IMR-90 (cell line): ENCODE measurements at regions not wholly inside any gene's neighbourhood (a gene's known extent, or its start where the extent isn't known, plus 50 kb on each side); places are given as distances from the start of the nearest gene placed in this dataset.

ENCODE experiments used
- ATAC-seq: fragments of 200-7000 bp; cut with Tn5 transposase; 2 replicates; pipeline ENCODE4 v1.9.1; 2020; ENCODE audit warnings: low read depth, mild to moderate bottlenecking, moderate library complexity
- BruUV-seq: library from RNA; stranded (reverse); fragments of 400-500 nt; replicated peaks from 2 replicates; lab custom pipeline; 2021; lab: Mats Ljungman, UMichigan
- CTCF ChIA-PET: fragments of 300-600 bp; formaldehyde crosslinking; extraction: SDS; loops from one replicate; lab custom pipeline; 2021; ENCODE audit warnings: antibody characterized with exemption; lab: Yijun Ruan, JAX
- POLR2A ChIA-PET: fragments of 300-600 bp; sonication (Branson Sonifier 250); formaldehyde crosslinking; loops from one replicate; lab custom pipeline; 2022; ENCODE audit warnings: antibody characterized with exemption; ENCODE audit not compliant: unreplicated experiment; lab: Charles Lee
- DNase-seq: peaks from one replicate; pipeline ENCODE4 v3.0.0; 2013
- H2AFZ ChIP-seq: replicated peaks from 2 replicates; pipeline ENCODE3; 2013; ENCODE audit warnings: low read length, mild to moderate bottlenecking; ENCODE audit not compliant: poor library complexity
- H2AK5ac ChIP-seq: 2 replicates; pipeline ENCODE4 v1.6.1; 2013; ENCODE audit warnings: low read depth, low read length, inconsistent platforms
- H2AK9ac ChIP-seq: replicated peaks from 2 replicates; pipeline ENCODE3; 2013; ENCODE audit warnings: mild to moderate bottlenecking, low read depth, low read length, moderate library complexity; ENCODE audit not compliant: poor library complexity
- H2BK120ac ChIP-seq: 2 replicates; pipeline ENCODE4 v1.6.1; 2013; ENCODE audit warnings: low read depth, low read length, inconsistent platforms
- H2BK15ac ChIP-seq: 3 replicates; pipeline ENCODE4 v1.6.1; 2013; ENCODE audit warnings: low read depth, low read length, inconsistent platforms
- H2BK20ac ChIP-seq: 2 replicates; pipeline ENCODE4 v1.6.1; 2013; ENCODE audit warnings: low read depth, mild to moderate bottlenecking, inconsistent platforms, low read length, moderate library complexity
- H2BK5ac ChIP-seq: 2 replicates; pipeline ENCODE4 v1.6.1; 2013; ENCODE audit warnings: mild to moderate bottlenecking, low read depth, low read length, inconsistent platforms; ENCODE audit not compliant: poor library complexity, severe bottlenecking
- H3K14ac ChIP-seq: replicated peaks from 2 replicates; pipeline ENCODE4 v1.6.1; 2013; ENCODE audit warnings: low read depth, low read length, inconsistent platforms
- H3K18ac ChIP-seq: 2 replicates; pipeline ENCODE4 v1.6.1; 2013; ENCODE audit warnings: low read depth, low read length, control low read depth
- H3K23ac ChIP-seq: 2 replicates; pipeline ENCODE4 v1.6.1; 2013; ENCODE audit warnings: low read depth, low read length, inconsistent platforms
- H3K27ac ChIP-seq: 2 replicates; pipeline ENCODE4 v1.5.1; 2013; ENCODE audit warnings: mild to moderate bottlenecking, control low read depth, low read length; ENCODE audit not compliant: insufficient read depth
- H3K27me3 ChIP-seq: 2 replicates; pipeline ENCODE4 v1.6.1; 2013; ENCODE audit warnings: low read length; ENCODE audit not compliant: control insufficient read depth, insufficient read depth
- H3K36me3 ChIP-seq: 2 replicates; pipeline ENCODE4 v1.6.1; 2013; ENCODE audit warnings: low read length, mixed read lengths; ENCODE audit not compliant: control insufficient read depth, insufficient read depth
- H3K4ac ChIP-seq: 2 replicates; pipeline ENCODE4 v1.6.1; 2013; ENCODE audit warnings: low read depth, low read length, inconsistent platforms
- H3K4me1 ChIP-seq: 2 replicates; pipeline ENCODE4 v1.6.1; 2013; ENCODE audit warnings: low read length, mixed read lengths; ENCODE audit not compliant: control insufficient read depth, insufficient read depth
- H3K4me2 ChIP-seq: 2 replicates; pipeline ENCODE4 v1.6.1; 2013; ENCODE audit warnings: low read depth, mild to moderate bottlenecking, control low read depth, low read length, moderate library complexity
- H3K4me3 ChIP-seq: 2 replicates; pipeline ENCODE4 v1.5.1; 2013; ENCODE audit warnings: low read depth, mild to moderate bottlenecking, control low read depth, low read length, moderate library complexity; ENCODE audit not compliant: insufficient read depth
- H3K56ac ChIP-seq: 2 replicates; pipeline ENCODE4 v1.6.1; 2013; ENCODE audit warnings: low read length, inconsistent platforms; ENCODE audit not compliant: insufficient read depth; ENCODE audit errors: extremely low read depth
- H3K79me1 ChIP-seq, 2 experiments: 2 replicates each; pipeline ENCODE4 v1.6.1; 2013; ENCODE audit warnings: low read length in 2 of 2, inconsistent platforms in 1 of 2, low read depth in 1 of 2
- H3K9ac ChIP-seq: 2 replicates; pipeline ENCODE4 v1.6.1; 2013; ENCODE audit warnings: low read depth, low read length, control low read depth
- H3K9me1 ChIP-seq: 2 replicates; pipeline ENCODE4 v1.6.1; 2013; ENCODE audit warnings: low read length, inconsistent platforms; ENCODE audit not compliant: insufficient read depth
- H3K9me3 ChIP-seq: 2 replicates; pipeline ENCODE4 v1.6.1; 2013; ENCODE audit warnings: low read length; ENCODE audit not compliant: control insufficient read depth, insufficient read depth
- H4K20me1 ChIP-seq: 2 replicates; pipeline ENCODE4 v1.6.1; 2013; ENCODE audit warnings: low read length, inconsistent platforms; ENCODE audit not compliant: insufficient read depth
- H4K5ac ChIP-seq: 2 replicates; pipeline ENCODE4 v1.6.1; 2013; ENCODE audit warnings: mild to moderate bottlenecking, low read depth, low read length, control low read depth
- H4K8ac ChIP-seq, 2 experiments: 2 replicates each; pipeline ENCODE4 v1.6.1; 2013; ENCODE audit warnings: low read depth in 2 of 2, low read length in 2 of 2, control low read depth in 1 of 2, inconsistent platforms in 1 of 2
- H4K91ac ChIP-seq: 2 replicates; pipeline ENCODE4 v1.6.1; 2013; ENCODE audit warnings: low read depth, low read length, inconsistent platforms; ENCODE audit not compliant: insufficient read depth
- CEBPB ChIP-seq: IDR thresholded peaks from 2 replicates; pipeline ENCODE4 v1.6.1; 2012; ENCODE audit warnings: low read depth, low read length, improper control_type of control experiment
- FOS ChIP-seq: fragments of 150-350 bp; IDR thresholded peaks from 2 replicates; pipeline ENCODE4 v1.6.1; 2016; ENCODE audit warnings: low read depth, low read length
- MAFK ChIP-seq: IDR thresholded peaks from 2 replicates; pipeline ENCODE4 v1.6.1; 2012; ENCODE audit warnings: low read depth, low read length, improper control_type of control experiment
- POLR2A ChIP-seq: IDR thresholded peaks from 2 replicates; pipeline ENCODE4 v1.6.1; 2012; ENCODE audit warnings: mild to moderate bottlenecking, low read depth, low read length
- RCOR1 ChIP-seq: IDR thresholded peaks from 2 replicates; pipeline ENCODE4 v1.6.1; 2012; ENCODE audit warnings: mild to moderate bottlenecking, low read length, improper control_type of control experiment; ENCODE audit not compliant: insufficient replicate concordance
- WGBS, 2 experiments: methylation state at CpG; one replicate each; pipeline versions ENCODE4 v1.1.5 to v1.1.7; 2013; ENCODE audit warnings: missing lambda C conversion rate in 2 of 2; ENCODE audit not compliant: insufficient read length in 1 of 2; ENCODE audit errors: extremely low coverage in 2 of 2; 5-methylcytosine and 5-hydroxymethylcytosine counted together
- dilution Hi-C: fragments of 300-500 bp; cut with HindIII; formaldehyde crosslinking; loops from one replicate; pipeline ENCODE4 v1.14.3; 2018; ENCODE audit warnings: low sequenced_read_pairs; ENCODE audit not compliant: unreplicated experiment
- in situ Hi-C: fragments of 300-500 bp; cut with MboI; formaldehyde crosslinking; loops from 3 replicates; pipeline ENCODE4 v1.14.3; 2019; ENCODE audit warnings: low sequenced_read_pairs, inconsistent platforms, mixed read lengths
- intact Hi-C: fragments of 100-400 bp; cut with micrococcal nuclease; formaldehyde crosslinking; loops from 2 replicates; pipeline ENCODE4 v1.10.0; 2022

GRCh38 chr1:170445096-170445495 is 86.9 kb upstream of the GORAB start:
- Histone ChIP-seq H4K91ac (no peak overlapping the region), H3K56ac (no peak overlapping the region), H2AFZ (no peak overlapping the region), H2BK5ac (peak overlapping the region; percentile 40), H2BK20ac (no peak overlapping the region; the same call in 1 of the 2 replicates), H3K36me3 (no peaks in the 10 kb centered on the region), H3K79me1 (no peaks in the 10 kb centered on the region), H3K27me3 (no peaks in the 10 kb centered on the region), H2AK5ac (no peak overlapping the region), H3K14ac (0 out of 2 replicates have a peak overlapping the region, but pooled peaks have one; percentile 17), H2BK120ac (no peak overlapping the region), H2AK9ac (no peak overlapping the region), H3K4me2 (no peak overlapping the region), H3K18ac (no peak overlapping the region), H3K4me3 (no peak overlapping the region), H3K27ac (no peak overlapping the region), H3K9me3 (no peaks in the 10 kb centered on the region), H4K20me1 (no peaks in the 10 kb centered on the region), H3K4me1 (no peaks in the 10 kb centered on the region; the same call in 1 of the 2 replicates), H3K9ac (no peak overlapping the region), H4K8ac (no peak overlapping the region), H3K23ac (no peak overlapping the region), H3K9me1 (no peaks in the 10 kb centered on the region), H4K5ac (no peak overlapping the region), H3K4ac (no peak overlapping the region), H2BK15ac (no peak overlapping the region)
- no TSS peak for BruUV-seq
- ATAC-seq (peak; percentile 61; the same call in 1 of the 2 replicates), DNase-seq (peak; percentile 84)
- in situ Hi-C loops (no loop called here), intact Hi-C loops (no loop called here), dilution Hi-C loops (no loop called here)
- POLR2A ChIA-PET: interaction anchor here (0.5 kb wide), 1 partner anchor 13 kb away, joined by 3 read pairs; no protein-coding TSS in a partner anchor
- CTCF ChIA-PET: no interaction called here
- TF ChIP-seq FOS (0 out of 2 replicates have a peak, but pooled peaks have one; percentile 26), MAFK (peak; percentile 11; the same call in 1 of the 2 replicates), CEBPB (peak; percentile 67), RCOR1 (no peak), POLR2A (no peak)
- WGBS, 2 experiments: no CpG with 5 or more reads among the region's 3 CpGs
